Chondrocyte (in vitro differentiated cells): ENCODE measurements at regions not wholly inside any gene's neighbourhood (a gene's known extent, or its start where the extent isn't known, plus 50 kb on each side); places are given as distances from the start of the nearest gene placed in this dataset.

ENCODE experiments used
- DNase-seq: peaks from one replicate; pipeline ENCODE4 v3.0.0; 2021; ENCODE audit warnings: mixed read lengths, low spot score
- H3K27ac Mint-ChIP-seq: one replicate; pipeline ENCODE4 v1.8.0; 2021; ENCODE audit warnings: mild to moderate bottlenecking, moderate library complexity, mixed read lengths; ENCODE audit not compliant: unreplicated experiment
- H3K27me3 Mint-ChIP-seq: 2 replicates; pipeline ENCODE4 v1.8.0; 2021; ENCODE audit warnings: low read depth, mixed read lengths
- H3K36me3 Mint-ChIP-seq: 2 replicates; pipeline ENCODE4 v1.8.0; 2021; ENCODE audit warnings: low read depth, mixed read lengths
- H3K4me1 Mint-ChIP-seq: 2 replicates; pipeline ENCODE4 v1.8.0; 2021; ENCODE audit warnings: low read depth, mild to moderate bottlenecking, mixed read lengths
- H3K4me3 Mint-ChIP-seq: one replicate; pipeline ENCODE4 v1.8.0; 2021; ENCODE audit warnings: mild to moderate bottlenecking, moderate library complexity, mixed read lengths; ENCODE audit not compliant: unreplicated experiment
- H3K9me3 Mint-ChIP-seq: 2 replicates; pipeline ENCODE4 v1.8.0; 2021; ENCODE audit warnings: low read depth, mixed read lengths
- CTCF ChIP-seq: fragments of 200-600 bp; sonication (generic); IDR thresholded peaks from 2 replicates; pipeline ENCODE4 v1.5.0; 2021; ENCODE audit warnings: antibody characterized with exemption, mild to moderate bottlenecking, moderate library complexity

GRCh38 chr14:34110531-34110930, 159.7 kb upstream of the EGLN3 start:
- no peak for DNase-seq
- Mint-ChIP-seq H3K4me1 (peaks cover 19% of the 10 kb centered on the region), H3K9me3 (no peaks in the 10 kb centered on the region), H3K4me3 (no peak overlapping the region), H3K27ac (no peak overlapping the region), H3K36me3 (no peaks in the 10 kb centered on the region), H3K27me3 (peaks cover 2% of the 10 kb centered on the region)
- TF ChIP-seq CTCF, result no peak

- no peak for DNase-seq
- Mint-ChIP-seq H3K27me3 (peaks cover 2% of the 10 kb centered on the region), H3K27ac (no peak overlapping the region), H3K9me3 (no peaks in the 10 kb centered on the region), H3K4me3 (no peak overlapping the region), H3K4me1 (peaks cover 7% of the 10 kb centered on the region), H3K36me3 (no peaks in the 10 kb centered on the region)
- TF ChIP-seq CTCF, result no peak
Measured at GRCh38 chr14:34107441-34107840, 156.6 kb upstream of the EGLN3 start.

GRCh38 chr14:34106310-34106709, 155.4 kb upstream of the EGLN3 start:
- H3K9me3 Mint-ChIP-seq, result no peaks in the 10 kb centered on the region
- H3K4me3 Mint-ChIP-seq, result no peak overlapping the region
- peaks cover 2% of the 10 kb centered on the region for H3K27me3 Mint-ChIP-seq
- peaks cover 3% of the 10 kb centered on the region for H3K4me1 Mint-ChIP-seq
- H3K36me3 Mint-ChIP-seq, result no peaks in the 10 kb centered on the region
- no peak for TF ChIP-seq CTCF
- DNase-seq, result no peak
- H3K27ac Mint-ChIP-seq, result no peak overlapping the region

- H3K4me3 Mint-ChIP-seq, result no peak overlapping the region
- H3K4me1 Mint-ChIP-seq, result peaks cover 3% of the 10 kb centered on the region
- no peak for DNase-seq
- no peaks in the 10 kb centered on the region for H3K9me3 Mint-ChIP-seq
- no peak overlapping the region for H3K27ac Mint-ChIP-seq
- peaks cover 2% of the 10 kb centered on the region for H3K27me3 Mint-ChIP-seq
- TF ChIP-seq CTCF, result no peak
- no peaks in the 10 kb centered on the region for H3K36me3 Mint-ChIP-seq
Measured at GRCh38 chr14:34104489-34105397, 153.9 kb upstream of the EGLN3 start.

GRCh38 chr14:34103176-34103575, 152.3 kb upstream of the EGLN3 start:
- Mint-ChIP-seq H3K4me1 (peaks cover 3% of the 10 kb centered on the region), H3K4me3 (no peak overlapping the region), H3K9me3 (no peaks in the 10 kb centered on the region), H3K27ac (no peak overlapping the region), H3K27me3 (peaks cover 2% of the 10 kb centered on the region), H3K36me3 (no peaks in the 10 kb centered on the region)
- no peak for DNase-seq
- TF ChIP-seq CTCF, result no peak
